Stimulated activated CD8-positive, alpha-beta memory T cell treated with anti-CD3 and anti-CD28 coated beads, Interleukin-12 subunit alpha, Interleukin-12 subunit beta, amount 100 ng/mL, for 24 hours (primary cell): ENCODE measurements at regions not wholly inside any gene's neighbourhood (a gene's known extent, or its start where the extent isn't known, plus 50 kb on each side); places are given as distances from the start of the nearest gene placed in this dataset.

Experiments
- DNase-seq: peaks from one replicate; pipeline ENCODE4 v3.0.0-alpha.2; 2020; ENCODE audit errors: extremely low read depth

- DNase-seq: no peak
These were observed 93.8 kb upstream of the CLMN start for GRCh38 chr14:95413289-95414215.

GRCh38 chr14:95410838-95411237, 91.1 kb upstream of the CLMN start:
- no peak for DNase-seq

DNA sequence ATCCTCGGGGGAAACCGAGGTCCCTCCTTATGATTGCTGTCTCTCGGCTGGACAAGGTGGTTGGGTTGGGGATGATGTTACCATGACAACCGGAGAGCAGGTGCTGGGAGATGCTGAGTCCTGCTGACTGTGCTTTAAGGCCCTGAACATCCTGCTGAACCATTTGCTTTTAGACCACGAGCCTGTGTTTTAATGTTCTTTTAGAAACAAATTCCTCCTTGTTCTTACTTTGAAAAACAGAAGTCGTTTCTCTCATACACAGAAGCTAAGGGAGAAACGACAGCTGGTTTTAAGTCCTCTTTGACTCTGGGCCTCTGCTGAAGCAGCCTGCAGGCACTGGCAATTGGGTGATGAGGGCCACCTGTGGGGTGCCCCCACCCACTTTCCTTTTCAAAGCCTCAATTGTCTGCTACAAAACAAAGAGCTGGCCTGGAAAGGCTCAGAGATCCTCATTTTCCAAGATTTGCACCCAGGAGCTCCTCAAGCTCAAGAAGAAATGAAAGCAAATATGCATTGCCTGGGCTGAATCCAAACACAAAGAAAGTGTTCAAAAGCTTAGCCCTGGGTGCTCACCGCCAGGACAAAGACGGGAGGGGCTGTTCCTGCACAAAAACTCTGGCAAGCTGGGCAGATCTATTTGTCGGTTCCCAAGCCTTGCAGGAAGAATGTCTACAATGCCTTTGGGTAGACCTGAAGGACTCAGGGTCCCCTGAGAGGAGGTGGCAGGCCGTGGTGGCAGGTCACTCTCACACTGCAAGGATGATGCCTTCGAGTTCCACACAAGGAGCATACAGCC, 90.0 kb upstream of the CLMN start:
- DNase-seq: no peak

GRCh38 chr14:95408731-95409476, 89.2 kb upstream of the CLMN start:
- DNase-seq: no peak

DNA sequence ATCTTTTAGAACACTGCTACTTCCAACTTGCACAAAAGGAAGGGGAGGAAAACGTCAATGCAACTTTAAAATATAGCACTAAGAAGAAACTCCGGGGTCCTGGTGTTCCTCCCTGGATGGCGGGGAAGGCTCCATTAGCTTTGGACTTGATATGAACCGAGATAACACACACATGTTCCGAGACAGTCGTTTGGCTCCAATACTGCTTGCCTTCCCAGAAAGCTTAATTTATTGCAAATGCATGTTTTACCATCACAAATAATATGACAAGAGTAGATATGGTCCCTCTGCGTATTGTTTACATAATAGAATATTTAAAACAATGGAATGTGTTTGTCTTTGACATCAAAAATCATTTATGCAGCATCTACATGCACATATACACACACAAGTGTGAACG, 87.6 kb upstream of the CLMN start:
- no peak for DNase-seq

GRCh38 chr14:95406756-95407277, 87.1 kb upstream of the CLMN start:
- no peak for DNase-seq

GRCh38 chr14:95404583-95404982, 84.9 kb upstream of the CLMN start:
- no peak for DNase-seq

DNA sequence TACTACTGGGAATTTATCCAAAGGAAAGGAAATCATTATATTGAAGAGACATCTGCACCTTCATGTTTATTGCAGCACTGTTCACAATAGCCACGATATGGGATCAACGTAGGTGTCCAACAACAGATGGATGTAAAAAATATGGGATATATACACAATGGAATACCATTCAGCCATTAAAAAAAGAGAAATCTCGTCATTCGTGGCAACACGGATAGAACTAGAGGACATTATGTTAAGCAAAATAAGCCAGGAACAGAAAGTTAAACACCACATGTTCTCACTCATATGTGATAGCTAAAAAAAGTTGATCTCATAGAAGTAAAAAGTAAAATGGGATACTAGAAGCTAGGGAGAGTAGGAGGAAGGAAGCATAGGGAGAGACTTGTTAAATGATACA, 82.9 kb upstream of the CLMN start:
- DNase-seq: no peak

DNA sequence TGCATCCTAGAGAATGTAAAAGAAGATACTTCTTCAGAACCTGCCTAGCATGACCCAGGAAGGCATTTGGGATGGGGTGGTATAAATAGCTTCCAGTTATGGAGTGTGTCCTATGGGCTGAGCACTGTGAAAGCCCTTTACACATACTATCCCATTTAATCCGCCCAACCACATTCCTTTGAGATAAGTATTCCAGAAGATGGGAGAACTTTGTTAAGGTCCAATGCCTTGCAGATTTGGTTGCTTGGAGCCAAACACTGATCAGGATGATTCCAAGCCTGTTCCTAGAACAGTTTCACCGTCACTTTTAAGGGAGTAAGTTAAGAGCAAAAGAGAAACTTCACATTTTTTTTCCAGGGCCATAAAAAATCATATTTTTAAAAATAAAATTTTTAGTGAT, 82.5 kb upstream of the CLMN start:
- DNase-seq: no peak

DNA sequence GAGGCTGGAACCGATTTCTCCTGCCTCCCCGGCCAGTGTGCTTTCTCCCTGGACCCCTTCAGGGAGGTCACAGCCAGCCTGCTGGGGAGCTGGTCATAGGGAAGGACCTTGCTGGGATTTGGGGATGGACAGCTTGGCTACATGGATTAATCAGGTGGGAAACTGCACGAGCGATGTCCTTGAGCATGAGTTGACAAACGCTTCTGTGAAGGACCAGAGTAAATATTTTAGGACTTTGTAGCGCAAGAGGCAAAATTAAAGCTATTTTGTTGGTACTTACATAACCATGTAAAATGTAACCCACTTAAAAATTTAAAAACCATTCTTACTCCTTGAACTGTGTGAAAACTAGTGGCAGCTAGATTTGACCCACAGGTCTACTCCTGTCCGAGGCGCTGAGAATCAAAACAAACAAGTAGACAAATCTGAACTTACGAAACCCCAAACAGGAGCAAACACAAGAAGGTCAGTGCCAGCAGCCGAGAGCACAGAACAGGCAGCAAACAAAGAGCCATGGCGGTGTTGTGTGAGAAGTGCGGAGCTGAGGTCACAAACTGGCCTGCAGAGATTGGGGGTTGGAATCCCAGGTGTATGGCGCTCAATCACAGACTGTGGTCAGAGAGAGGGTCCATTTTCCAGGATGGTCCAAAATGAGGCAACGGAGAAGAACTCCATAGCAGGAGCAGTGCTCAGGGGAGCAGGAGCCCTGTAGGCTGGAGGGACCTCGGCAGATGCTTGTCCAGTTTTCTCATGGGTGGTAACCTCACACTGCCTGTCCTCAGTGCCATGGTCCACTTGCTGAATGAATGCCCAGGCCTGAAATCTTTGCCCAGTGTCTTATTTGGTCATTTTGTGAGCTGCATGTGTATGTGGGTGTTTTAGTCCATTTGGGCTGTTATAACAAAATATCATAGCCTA, 79.2 kb upstream of the CLMN start:
- DNase-seq: no peak

GRCh38 chr14:95397325-95397724, 77.6 kb upstream of the CLMN start:
- no peak for DNase-seq

DNA sequence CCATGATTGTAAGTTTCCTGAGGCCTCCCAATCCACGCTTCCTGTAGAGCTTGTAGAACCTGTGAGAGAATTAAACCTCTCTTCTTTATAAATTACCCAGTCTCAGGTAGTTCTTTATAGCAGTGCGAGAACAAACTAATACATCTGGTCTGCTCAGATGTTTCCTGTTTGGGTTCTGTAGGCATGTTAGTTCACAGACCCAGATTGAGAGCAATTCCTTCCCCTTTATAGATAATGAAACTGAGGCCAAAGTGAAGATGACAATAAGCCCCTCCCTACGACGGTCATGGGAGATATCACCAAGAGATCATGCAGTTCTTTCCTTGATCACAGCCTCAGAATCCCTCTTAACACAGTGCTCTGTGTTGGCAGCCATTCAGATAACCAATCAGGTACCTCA, 76.5 kb upstream of the CLMN start:
- no peak for DNase-seq

GRCh38 chr14:95395098-95395737, 75.5 kb upstream of the CLMN start:
- no peak for DNase-seq

DNA sequence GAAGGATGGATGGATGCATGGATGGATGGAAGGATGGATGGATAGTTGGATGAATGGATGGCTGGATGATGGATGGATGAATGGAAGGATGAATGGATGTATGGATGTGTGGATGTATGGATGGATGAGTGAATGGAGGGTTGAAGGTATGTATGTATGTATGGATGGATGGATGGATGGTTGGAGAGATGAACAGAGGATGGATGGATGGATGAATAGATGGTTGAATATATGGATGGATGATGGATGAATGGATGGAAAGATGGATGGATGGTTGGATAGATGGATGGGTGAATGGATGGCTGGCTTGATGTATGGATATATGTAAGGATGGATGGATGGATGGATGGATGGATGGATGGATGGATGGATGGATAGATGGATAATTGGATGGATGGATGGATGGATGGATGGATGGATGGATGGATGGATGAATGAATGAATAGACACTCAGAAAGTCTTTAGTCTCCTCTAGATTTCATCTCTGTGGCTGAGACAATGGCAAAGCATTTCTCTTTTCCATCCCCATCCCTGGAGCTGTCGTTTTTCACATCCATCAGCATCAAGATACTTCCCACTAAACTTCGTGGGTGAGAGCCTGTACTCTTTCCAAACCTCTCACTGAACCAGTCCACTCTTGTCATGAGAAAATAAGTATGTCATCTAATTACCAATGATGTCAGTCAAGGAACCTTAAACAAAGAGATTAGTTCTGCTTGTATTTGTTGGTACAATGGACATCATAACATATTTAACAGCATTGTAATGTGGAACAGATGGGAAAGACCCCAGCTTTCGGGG, 74.8 kb upstream of the CLMN start:
- no peak for DNase-seq

DNA sequence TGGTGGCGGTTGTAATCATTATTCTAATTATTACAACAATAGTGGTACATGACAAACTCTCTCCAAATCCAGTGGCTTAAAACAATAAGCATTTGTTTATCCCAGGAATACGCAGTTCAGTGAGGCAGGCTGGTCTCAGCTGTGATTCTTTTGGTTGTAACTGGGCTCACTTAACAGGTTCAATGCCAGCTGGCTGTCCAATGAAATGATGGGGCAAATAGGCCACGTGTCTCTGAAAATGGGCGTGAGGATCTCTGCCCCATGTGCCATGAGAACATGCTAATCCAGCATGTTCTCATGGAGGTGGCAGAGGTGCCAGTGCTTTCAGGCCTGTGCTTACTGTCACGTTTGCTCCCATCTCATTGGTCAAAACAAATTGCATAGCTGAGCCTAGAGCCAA, 73.1 kb upstream of the CLMN start:
- no peak for DNase-seq

- DNase-seq: no peak
These were observed 71.6 kb upstream of the CLMN start for GRCh38 chr14:95391331-95391730.

- DNase-seq: no peak
These were observed 69.8 kb upstream of the CLMN start for GRCh38 chr14:95389471-95390011.

- DNase-seq: no peak
These were observed 69.0 kb upstream of the CLMN start for GRCh38 chr14:95388699-95389098.

DNA sequence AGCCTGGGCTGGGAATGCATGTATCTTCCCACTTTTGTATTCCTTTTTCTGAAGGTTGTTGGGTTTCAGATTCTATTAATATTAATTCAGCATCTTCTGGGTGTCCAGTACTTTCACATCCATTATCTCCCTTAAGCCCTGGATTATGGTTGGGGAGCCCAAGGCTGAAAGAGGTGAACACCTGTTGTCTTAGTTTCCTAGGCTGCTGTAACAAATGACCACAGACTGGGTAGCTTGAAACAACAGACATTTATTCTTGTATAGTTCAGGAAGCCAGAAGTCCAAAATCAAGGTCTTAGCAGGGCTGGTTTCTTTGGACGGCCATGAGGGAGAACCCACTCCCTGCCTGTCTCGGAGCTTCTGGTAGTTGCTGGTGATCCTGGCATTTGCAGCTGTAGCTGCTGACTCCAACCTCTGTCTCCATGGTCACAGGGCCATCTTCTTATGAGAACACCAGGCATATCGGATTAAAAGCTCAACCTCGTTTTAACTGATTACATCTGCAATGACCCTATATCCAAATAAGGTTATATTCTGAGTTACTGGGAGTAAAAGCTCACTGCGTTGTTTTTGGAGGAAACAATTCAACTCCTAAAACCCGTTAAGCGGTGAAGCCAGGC, 68.2 kb upstream of the CLMN start:
- DNase-seq: no peak
